Mesenteric fat pad (tissue), 1 donor: ENCODE measurements at regions not wholly inside any gene's neighbourhood (a gene's known extent, or its start where the extent isn't known, plus 50 kb on each side); places are given as distances from the start of the nearest gene placed in this dataset.

Source experiments
- DNase-seq: peaks from one replicate; pipeline ENCODE4 v3.0.0-alpha.2; 2020; ENCODE audit warnings: low spot score
- donor health status: DM: yes; HTN: yes; CAD: no.

- no peak for DNase-seq
Observed at GRCh38 chr12:58186914-58187313, 245.5 kb downstream of the ATP23 start.

- no peak for DNase-seq
Observed at GRCh38 chr12:58189030-58189429, 247.7 kb downstream of the ATP23 start.

- DNase-seq: no peak
Observed at GRCh38 chr12:58189893-58190292, 248.5 kb downstream of the ATP23 start.

- DNase-seq: no peak
Observed at GRCh38 chr12:58190618-58191017, 249.3 kb downstream of the ATP23 start.

GRCh38 chr12:58196971-58197370 is 255.6 kb downstream of the ATP23 start:
- DNase-seq: no peak

- DNase-seq: no peak
Observed at GRCh38 chr12:58202933-58203718, 261.8 kb downstream of the ATP23 start.

GRCh38 chr12:58204071-58204470 is 262.7 kb downstream of the ATP23 start:
- no peak for DNase-seq

GRCh38 chr12:58206876-58207275 is 265.5 kb downstream of the ATP23 start:
- DNase-seq: no peak

- no peak for DNase-seq
Observed at GRCh38 chr12:58211211-58211610, 269.8 kb downstream of the ATP23 start.

- no peak for DNase-seq
Observed at GRCh38 chr12:58217130-58217529, 275.8 kb downstream of the ATP23 start.

- no peak for DNase-seq
Observed at GRCh38 chr12:58224536-58225105, 283.3 kb downstream of the ATP23 start.

- DNase-seq: no peak
Observed at GRCh38 chr12:58225203-58225877, 284.0 kb downstream of the ATP23 start.

GRCh38 chr12:58233886-58234285 is 292.5 kb downstream of the ATP23 start:
- no peak for DNase-seq

- DNase-seq: no peak
Observed at GRCh38 chr12:58238411-58238810, 297.0 kb downstream of the ATP23 start.

GRCh38 chr12:58241099-58241498 is 299.7 kb downstream of the ATP23 start:
- no peak for DNase-seq

- DNase-seq: no peak
Observed at GRCh38 chr12:58242796-58243630, 301.6 kb downstream of the ATP23 start.

- DNase-seq: no peak
Observed at GRCh38 chr12:58247633-58248032, 306.3 kb downstream of the ATP23 start.

- no peak for DNase-seq
Observed at GRCh38 chr12:58248599-58248998, 307.2 kb downstream of the ATP23 start.

- no peak for DNase-seq
Observed at GRCh38 chr12:58249610-58250009, 308.2 kb downstream of the ATP23 start.

- DNase-seq: no peak
Observed at GRCh38 chr12:58250077-58250476, 308.7 kb downstream of the ATP23 start.

GRCh38 chr12:58252914-58253313 is 311.5 kb downstream of the ATP23 start:
- DNase-seq: no peak

- no peak for DNase-seq
Observed at GRCh38 chr12:58253663-58254062, 312.3 kb downstream of the ATP23 start.
